Stimulated activated CD8-positive, alpha-beta memory T cell treated with anti-CD3 and anti-CD28 coated beads, Interleukin-15, amount 100 ng/mL, for 48 hours (primary cell): ENCODE measurements at regions not wholly inside any gene's neighbourhood (a gene's known extent, or its start where the extent isn't known, plus 50 kb on each side); places are given as distances from the start of the nearest gene placed in this dataset.

ENCODE experiments used
- DNase-seq, 2 donors: peaks; one replicate each; pipeline ENCODE4 v3.0.0-alpha.2; 2020; ENCODE audit warnings: low read depth in 2 of 2

- no peak for DNase-seq
Measured at GRCh38 chr10:120983721-120984120, 132.6 kb downstream of the WDR11 start.

GRCh38 chr10:120984221-120984620, 133.1 kb downstream of the WDR11 start:
- no peak for DNase-seq

- DNase-seq = no peak
Measured at GRCh38 chr10:120987359-120987758, 136.2 kb downstream of the WDR11 start.

GRCh38 chr10:120988751-120989150, 137.6 kb downstream of the WDR11 start:
- no peak for DNase-seq

- DNase-seq = no peak
Measured at GRCh38 chr10:120989279-120989678, 138.1 kb downstream of the WDR11 start.

- DNase-seq = no peak
Measured at GRCh38 chr10:120989996-120990598, 138.9 kb downstream of the WDR11 start.

GRCh38 chr10:120990831-120991230, 139.7 kb downstream of the WDR11 start:
- DNase-seq = no peak

GRCh38 chr10:120993089-120993488, 141.9 kb downstream of the WDR11 start:
- DNase-seq = no peak

- no peak for DNase-seq
Measured at GRCh38 chr10:120995768-120996167, 144.6 kb downstream of the WDR11 start.

- no peak for DNase-seq
Measured at GRCh38 chr10:120996456-120997034, 145.4 kb downstream of the WDR11 start.

- DNase-seq = no peak
Measured at GRCh38 chr10:120997313-120997712, 146.2 kb downstream of the WDR11 start.

- DNase-seq = no peak
Measured at GRCh38 chr10:120997756-120998155, 146.6 kb downstream of the WDR11 start.

GRCh38 chr10:120998251-120998650, 147.1 kb downstream of the WDR11 start:
- DNase-seq = no peak

GRCh38 chr10:120998782-120999285, 147.7 kb downstream of the WDR11 start:
- no peak for DNase-seq

GRCh38 chr10:120999868-121000267, 148.7 kb downstream of the WDR11 start:
- DNase-seq = no peak

GRCh38 chr10:121002586-121003205, 151.5 kb downstream of the WDR11 start:
- no peak for DNase-seq

GRCh38 chr10:121005948-121006587, 154.9 kb downstream of the WDR11 start:
- DNase-seq = no peak

GRCh38 chr10:121007264-121007663, 156.1 kb downstream of the WDR11 start:
- no peak for DNase-seq

- DNase-seq = no peak
Measured at GRCh38 chr10:121015916-121016315, 164.8 kb downstream of the WDR11 start.

GRCh38 chr10:121024905-121025584, 173.9 kb downstream of the WDR11 start:
- no peak for DNase-seq

GRCh38 chr10:121025731-121026130, 174.6 kb downstream of the WDR11 start:
- DNase-seq = no peak

- DNase-seq = no peak
Measured at GRCh38 chr10:121027371-121027770, 176.2 kb downstream of the WDR11 start.
